HCT116 (cell line): ENCODE measurements at regions not wholly inside any gene's neighbourhood (a gene's known extent, or its start where the extent isn't known, plus 50 kb on each side); places are given as distances from the start of the nearest gene placed in this dataset.

ENCODE experiments used
- ATAC-seq: fragments of 200-7000 bp; cut with Tn5 transposase; 2 replicates; pipeline ENCODE4 v1.9.1; 2020; ENCODE audit warnings: mild to moderate bottlenecking, moderate library complexity
- BruUV-seq: library from RNA; stranded (reverse); fragments of 400-500 nt; replicated peaks from 2 replicates; lab custom pipeline; 2021; lab: Mats Ljungman, UMichigan
- CTCF ChIA-PET: fragments of 300-600 bp; sonication (Branson Sonifier 250); formaldehyde crosslinking; loops from one replicate; lab custom pipeline; 2021; ENCODE audit warnings: antibody characterized with exemption; lab: Charles Lee
- POLR2A ChIA-PET: fragments of 300-600, 350-600 bp; sonication (Branson Sonifier 250); formaldehyde crosslinking; loops from one replicate; lab custom pipeline; 2021; ENCODE audit warnings: antibody characterized with exemption; lab: Charles Lee
- RAD21 ChIA-PET, 2 experiments: fragments of 300-600 bp; sonication (Branson Sonifier 250); formaldehyde crosslinking; loops; one replicate each; lab custom pipeline; 2023; ENCODE audit warnings: low total read pairs in 2 of 2; ENCODE audit not compliant: uncharacterized antibody in 2 of 2, unreplicated experiment in 2 of 2, low non-redundant PET in 1 of 2; lab: Charles Lee
- DNase-seq: peaks from one replicate; pipeline ENCODE4 v3.0.0-alpha.2; 2010; ENCODE audit warnings: low read depth, low spot score
- H2AFZ ChIP-seq: fragments of 200-600 bp; shearing (Covaris generic), sonication (generic); 2 replicates; pipeline ENCODE4 v1.6.1; 2017; ENCODE audit warnings: low read depth, mixed run types, mixed read lengths, antibody characterized with exemption, low read length; ENCODE audit not compliant: poor library complexity, severe bottlenecking
- H3K27ac ChIP-seq: 2 replicates; pipeline ENCODE4 v1.5.1; 2012; ENCODE audit warnings: low read depth, low read length
- H3K27me3 ChIP-seq: fragments of 200-600 bp; sonication (generic); 2 replicates; pipeline ENCODE4 v1.6.1; 2016; ENCODE audit warnings: mixed run types, low read length, mixed read lengths; ENCODE audit not compliant: insufficient read depth
- H3K36me3 ChIP-seq, 2 experiments: fragments of 200-500 bp in 1 of 2; fragments of 200-600 bp in 1 of 2; sonication (Bioruptor generic) in 1 of 2; sonication (generic) in 1 of 2; 2 replicates each; pipeline versions ENCODE4 v1.5.1 to v1.6.1; 2014 to 2016; ENCODE audit warnings: low read length in 2 of 2, inconsistent platforms in 1 of 2, mixed read lengths in 1 of 2, mixed run types in 1 of 2; ENCODE audit not compliant: insufficient read depth in 2 of 2, control insufficient read depth in 1 of 2
- H3K4me1 ChIP-seq, 2 experiments: fragments of 200-600 bp in 1 of 2; sonication (generic) in 1 of 2; 2 replicates each; pipeline versions ENCODE4 v1.5.1 to v1.6.1; 2012 to 2017; ENCODE audit warnings: low read length in 2 of 2, inconsistent platforms in 1 of 2, mild to moderate bottlenecking in 1 of 2, mixed read lengths in 1 of 2, mixed run types in 1 of 2, moderate library complexity in 1 of 2; ENCODE audit not compliant: insufficient read depth in 2 of 2, control insufficient read depth in 1 of 2
- H3K4me2 ChIP-seq: fragments of 200-600 bp; sonication (generic); 2 replicates; pipeline ENCODE4 v1.6.1; 2017; ENCODE audit warnings: mixed run types, low read length, mixed read lengths
- H3K4me3 ChIP-seq, 2 experiments: fragments of 200-600 bp in 1 of 2; sonication (generic) in 1 of 2; replicated peaks in 1 of 2; 2 replicates each; pipeline ENCODE4 v1.5.1; 2011 to 2016; ENCODE audit warnings: low read length in 2 of 2, control low read depth in 1 of 2, low read depth in 1 of 2, mild to moderate bottlenecking in 1 of 2, mixed read lengths in 1 of 2, mixed run types in 1 of 2
- H3K79me2 ChIP-seq: fragments of 200-600 bp; sonication (generic); 2 replicates; pipeline ENCODE4 v1.6.1; 2017; ENCODE audit warnings: mild to moderate bottlenecking, mixed run types, low read length, moderate library complexity, mixed read lengths; ENCODE audit not compliant: insufficient read depth
- H3K9ac ChIP-seq: fragments of 200-600 bp; sonication (generic); 2 replicates; pipeline ENCODE4 v1.6.1; 2016; ENCODE audit warnings: low read length, mixed read lengths
- H3K9me2 ChIP-seq: fragments of 200-600 bp; sonication (generic), shearing (Covaris generic); 2 replicates; pipeline ENCODE4 v1.6.1; 2017; ENCODE audit warnings: mixed run types, mild to moderate bottlenecking, moderate library complexity; ENCODE audit not compliant: insufficient read depth
- H3K9me3 ChIP-seq, 2 experiments: fragments of 200-500 bp in 1 of 2; fragments of 200-600 bp in 1 of 2; sonication (Bioruptor generic) in 1 of 2; sonication (generic) in 1 of 2; 2 replicates each; pipeline ENCODE4 v1.6.1; 2014 to 2017; ENCODE audit warnings: low read length in 2 of 2, mixed read lengths in 2 of 2, inconsistent platforms in 1 of 2, low read depth in 1 of 2, mild to moderate bottlenecking in 1 of 2, mixed run types in 1 of 2, moderate library complexity in 1 of 2; ENCODE audit not compliant: control insufficient read depth in 1 of 2, insufficient read depth in 1 of 2
- H4K20me1 ChIP-seq: fragments of 200-600 bp; sonication (generic), shearing (Covaris generic); 2 replicates; pipeline ENCODE4 v1.6.1; 2017; ENCODE audit warnings: mixed run types, mild to moderate bottlenecking, moderate library complexity; ENCODE audit not compliant: insufficient read depth
- CEBPB ChIP-seq: IDR thresholded peaks from 2 replicates; pipeline ENCODE4 v1.6.1; 2012; ENCODE audit warnings: low read depth
- CTCF ChIP-seq, 3 experiments: fragments of 200-600 bp in 1 of 3; sonication (generic) in 1 of 3; IDR thresholded peaks in 2 of 3; conservative IDR thresholded peaks in 1 of 3; 2 replicates each; pipeline ENCODE4 v1.5.1; 2012 to 2017; ENCODE audit warnings: low read depth in 2 of 3, low read length in 2 of 3, antibody characterized with exemption in 1 of 3, borderline replicate concordance in 1 of 3, control low read depth in 1 of 3, mild to moderate bottlenecking in 1 of 3, mixed read lengths in 1 of 3, mixed run types in 1 of 3, moderate library complexity in 1 of 3; ENCODE audit not compliant: insufficient read depth in 1 of 3
- ELF1 ChIP-seq: IDR thresholded peaks from 2 replicates; pipeline ENCODE4 v1.6.1; 2012; ENCODE audit warnings: low read depth, borderline replicate concordance
- EZH2phosphoT487 ChIP-seq: fragments of 200-600 bp; IDR thresholded peaks from 2 replicates; pipeline ENCODE4 v1.6.1; 2018; ENCODE audit warnings: antibody characterized with exemption, borderline replicate concordance
- FOSL1 ChIP-seq: IDR thresholded peaks from 2 replicates; pipeline ENCODE4 v1.6.1; 2012; ENCODE audit warnings: low read depth
- JUND ChIP-seq: IDR thresholded peaks from 2 replicates; pipeline ENCODE4 v1.6.1; 2012
- POLR2A ChIP-seq: IDR thresholded peaks from 2 replicates; pipeline ENCODE4 v1.7.0; 2011; ENCODE audit warnings: borderline replicate concordance; ENCODE audit not compliant: insufficient read depth, insufficient read length; ENCODE audit errors: extremely low read depth
- POLR2AphosphoS5 ChIP-seq: IDR thresholded peaks from 2 replicates; pipeline ENCODE4 v1.6.1; 2011; ENCODE audit warnings: mild to moderate bottlenecking, low read depth, low read length, moderate library complexity
- RAD21 ChIP-seq: IDR thresholded peaks from 2 replicates; pipeline ENCODE4 v1.6.1; 2012; ENCODE audit warnings: low read depth, mild to moderate bottlenecking
- SIN3A ChIP-seq: IDR thresholded peaks from 2 replicates; pipeline ENCODE4 v1.6.1; 2012; ENCODE audit warnings: low read depth
- SP1 ChIP-seq: IDR thresholded peaks from 2 replicates; pipeline ENCODE4 v1.6.1; 2012; ENCODE audit warnings: low read depth
- TCF7L2 ChIP-seq: IDR thresholded peaks from 2 replicates; pipeline ENCODE4 v1.7.0; 2011; ENCODE audit warnings: borderline replicate concordance, inconsistent platforms; ENCODE audit not compliant: insufficient read depth, insufficient read length; ENCODE audit errors: extremely low read depth
- ZBTB33 ChIP-seq: IDR thresholded peaks from 2 replicates; pipeline ENCODE4 v1.6.1; 2011; ENCODE audit warnings: mild to moderate bottlenecking, low read length, moderate library complexity; ENCODE audit not compliant: insufficient replicate concordance; ENCODE audit errors: extremely low read depth
- ZFX ChIP-seq: fragments of 450-650 bp; IDR thresholded peaks from 2 replicates; pipeline ENCODE4 v1.6.1; 2017
- ZNF274 ChIP-seq: fragments of 200-500 bp; sonication (Bioruptor generic); IDR thresholded peaks from 2 replicates; pipeline ENCODE4 v1.6.1; 2014; ENCODE audit warnings: mild to moderate bottlenecking, low read depth, low read length, inconsistent platforms
- intact Hi-C: fragments of 100-400 bp; cut with micrococcal nuclease; formaldehyde crosslinking; loops from 2 replicates; pipeline ENCODE4 v1.10.0; 2022
- TF ChIP-seq, protein P1 (sequence below): IDR thresholded peaks from 2 replicates; pipeline ENCODE4 v1.6.1; 2012
- TF ChIP-seq, protein P2 (sequence below): IDR thresholded peaks from 2 replicates; pipeline ENCODE4 v1.6.1; 2012; ENCODE audit warnings: low read depth
- TF ChIP-seq, protein P3 (sequence below): IDR thresholded peaks from 2 replicates; pipeline ENCODE4 v1.6.1; 2012

GRCh38 chr3:86794361-86795065 lies 196.4 kb downstream of the VGLL3 start:
- CTCF ChIA-PET = no interaction called here
- no peak overlapping the region for H2AFZ ChIP-seq
- POLR2A ChIA-PET = no interaction called here
- no peaks in the 10 kb centered on the region for H3K27me3 ChIP-seq
- no peaks in the 10 kb centered on the region for H3K36me3 ChIP-seq
- no peak for TF ChIP-seq TCF7L2
- no peak for TF ChIP-seq JUND
- TF ChIP-seq ELF1 = no peak
- TF ChIP-seq CTCF (IDR thresholded peaks at IDR 0.05 in 2 of 3, conservative IDR thresholded peaks at IDR 0.05 in 1 of 3; ENCODE audit: borderline replicate concordance in 1 of 3, insufficient read depth in 1 of 3, low read depth in 2 of 3, low read length in 2 of 3) = no peak
- TF ChIP-seq POLR2AphosphoS5 = no peak
- no peak for TF ChIP-seq CEBPB
- TF ChIP-seq SP1 = no peak
- TF ChIP-seq ZBTB33 = no peak
- TF ChIP-seq, protein P1, sequence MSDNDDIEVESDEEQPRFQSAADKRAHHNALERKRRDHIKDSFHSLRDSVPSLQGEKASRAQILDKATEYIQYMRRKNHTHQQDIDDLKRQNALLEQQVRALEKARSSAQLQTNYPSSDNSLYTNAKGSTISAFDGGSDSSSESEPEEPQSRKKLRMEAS = no peak
- no peak for TF ChIP-seq FOSL1
- TF ChIP-seq, protein P2, sequence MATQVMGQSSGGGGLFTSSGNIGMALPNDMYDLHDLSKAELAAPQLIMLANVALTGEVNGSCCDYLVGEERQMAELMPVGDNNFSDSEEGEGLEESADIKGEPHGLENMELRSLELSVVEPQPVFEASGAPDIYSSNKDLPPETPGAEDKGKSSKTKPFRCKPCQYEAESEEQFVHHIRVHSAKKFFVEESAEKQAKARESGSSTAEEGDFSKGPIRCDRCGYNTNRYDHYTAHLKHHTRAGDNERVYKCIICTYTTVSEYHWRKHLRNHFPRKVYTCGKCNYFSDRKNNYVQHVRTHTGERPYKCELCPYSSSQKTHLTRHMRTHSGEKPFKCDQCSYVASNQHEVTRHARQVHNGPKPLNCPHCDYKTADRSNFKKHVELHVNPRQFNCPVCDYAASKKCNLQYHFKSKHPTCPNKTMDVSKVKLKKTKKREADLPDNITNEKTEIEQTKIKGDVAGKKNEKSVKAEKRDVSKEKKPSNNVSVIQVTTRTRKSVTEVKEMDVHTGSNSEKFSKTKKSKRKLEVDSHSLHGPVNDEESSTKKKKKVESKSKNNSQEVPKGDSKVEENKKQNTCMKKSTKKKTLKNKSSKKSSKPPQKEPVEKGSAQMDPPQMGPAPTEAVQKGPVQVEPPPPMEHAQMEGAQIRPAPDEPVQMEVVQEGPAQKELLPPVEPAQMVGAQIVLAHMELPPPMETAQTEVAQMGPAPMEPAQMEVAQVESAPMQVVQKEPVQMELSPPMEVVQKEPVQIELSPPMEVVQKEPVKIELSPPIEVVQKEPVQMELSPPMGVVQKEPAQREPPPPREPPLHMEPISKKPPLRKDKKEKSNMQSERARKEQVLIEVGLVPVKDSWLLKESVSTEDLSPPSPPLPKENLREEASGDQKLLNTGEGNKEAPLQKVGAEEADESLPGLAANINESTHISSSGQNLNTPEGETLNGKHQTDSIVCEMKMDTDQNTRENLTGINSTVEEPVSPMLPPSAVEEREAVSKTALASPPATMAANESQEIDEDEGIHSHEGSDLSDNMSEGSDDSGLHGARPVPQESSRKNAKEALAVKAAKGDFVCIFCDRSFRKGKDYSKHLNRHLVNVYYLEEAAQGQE = no peak
- no peak for TF ChIP-seq ZNF274
- TF ChIP-seq ZFX = no peak
- TF ChIP-seq EZH2phosphoT487 = no peak
- TF ChIP-seq, protein P3, sequence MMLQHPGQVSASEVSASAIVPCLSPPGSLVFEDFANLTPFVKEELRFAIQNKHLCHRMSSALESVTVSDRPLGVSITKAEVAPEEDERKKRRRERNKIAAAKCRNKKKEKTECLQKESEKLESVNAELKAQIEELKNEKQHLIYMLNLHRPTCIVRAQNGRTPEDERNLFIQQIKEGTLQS = no peak
- TF ChIP-seq SIN3A = no peak
- TF ChIP-seq POLR2A = no peak
- no peak for TF ChIP-seq RAD21
- no peak overlapping the region for H3K9ac ChIP-seq
- no peaks in the 10 kb centered on the region for H3K79me2 ChIP-seq
- no peak for DNase-seq
- RAD21 ChIA-PET = no interaction called here
- H3K9me2 ChIP-seq = no peaks in the 10 kb centered on the region
- no TSS peak for BruUV-seq
- peaks cover 0 to 8% of the 10 kb centered on the region in 2 experiments; a peak in 1 of 4 replicates for H3K4me1 ChIP-seq
- no peak overlapping the region for H3K27ac ChIP-seq
- no peaks in the 10 kb centered on the region for H3K9me3 ChIP-seq
- H3K4me2 ChIP-seq = no peak overlapping the region
- H4K20me1 ChIP-seq = no peaks in the 10 kb centered on the region
- no peak for ATAC-seq
- intact Hi-C loops = no loop called here
- no peak overlapping the region for H3K4me3 ChIP-seq
